Immature natural killer cell (primary cell): ENCODE measurements at regions not wholly inside any gene's neighbourhood (a gene's known extent, or its start where the extent isn't known, plus 50 kb on each side); places are given as distances from the start of the nearest gene placed in this dataset.
"Not testable (repeated sequence)": the region's sequence is repeated elsewhere in the genome, so short reads cannot be mapped to it uniquely, and the experiment has no call there.

ENCODE experiments used
- DNase-seq, 3 donors: peaks; one replicate each; pipeline ENCODE4 v3.0.0; 2022; ENCODE audit warnings: mixed read lengths in 1 of 3
- H3K27ac Mint-ChIP-seq, 6 donors: one replicate each; pipeline ENCODE4 v1.8.0; 2020; ENCODE audit warnings: mixed read lengths in 6 of 6, mild to moderate bottlenecking in 5 of 6, inconsistent platforms in 4 of 6, moderate library complexity in 3 of 6
- H3K27me3 Mint-ChIP-seq, 3 donors: one replicate each; pipeline ENCODE4 v1.8.0; 2020 to 2021; ENCODE audit warnings: low read depth in 3 of 3, mild to moderate bottlenecking in 3 of 3, mixed read lengths in 3 of 3, moderate library complexity in 3 of 3, inconsistent platforms in 1 of 3
- H3K36me3 Mint-ChIP-seq, 3 donors: one replicate each; pipeline ENCODE4 v1.8.0; 2020; ENCODE audit warnings: mixed read lengths in 3 of 3, inconsistent platforms in 2 of 3, mild to moderate bottlenecking in 2 of 3
- H3K4me1 Mint-ChIP-seq, 2 donors: one replicate each; pipeline ENCODE4 v1.8.0; 2020; ENCODE audit warnings: inconsistent platforms in 2 of 2, mild to moderate bottlenecking in 2 of 2, mixed read lengths in 2 of 2, moderate library complexity in 1 of 2
- H3K4me3 Mint-ChIP-seq, 5 donors: one replicate each; pipeline ENCODE4 v1.8.0; 2020; ENCODE audit warnings: mild to moderate bottlenecking in 5 of 5, mixed read lengths in 5 of 5, inconsistent platforms in 3 of 5, moderate library complexity in 3 of 5
- H3K9me3 Mint-ChIP-seq, 6 donors: one replicate each; pipeline ENCODE4 v1.8.0; 2020; ENCODE audit warnings: mild to moderate bottlenecking in 6 of 6, mixed read lengths in 6 of 6, inconsistent platforms in 4 of 6, moderate library complexity in 3 of 6

DNA sequence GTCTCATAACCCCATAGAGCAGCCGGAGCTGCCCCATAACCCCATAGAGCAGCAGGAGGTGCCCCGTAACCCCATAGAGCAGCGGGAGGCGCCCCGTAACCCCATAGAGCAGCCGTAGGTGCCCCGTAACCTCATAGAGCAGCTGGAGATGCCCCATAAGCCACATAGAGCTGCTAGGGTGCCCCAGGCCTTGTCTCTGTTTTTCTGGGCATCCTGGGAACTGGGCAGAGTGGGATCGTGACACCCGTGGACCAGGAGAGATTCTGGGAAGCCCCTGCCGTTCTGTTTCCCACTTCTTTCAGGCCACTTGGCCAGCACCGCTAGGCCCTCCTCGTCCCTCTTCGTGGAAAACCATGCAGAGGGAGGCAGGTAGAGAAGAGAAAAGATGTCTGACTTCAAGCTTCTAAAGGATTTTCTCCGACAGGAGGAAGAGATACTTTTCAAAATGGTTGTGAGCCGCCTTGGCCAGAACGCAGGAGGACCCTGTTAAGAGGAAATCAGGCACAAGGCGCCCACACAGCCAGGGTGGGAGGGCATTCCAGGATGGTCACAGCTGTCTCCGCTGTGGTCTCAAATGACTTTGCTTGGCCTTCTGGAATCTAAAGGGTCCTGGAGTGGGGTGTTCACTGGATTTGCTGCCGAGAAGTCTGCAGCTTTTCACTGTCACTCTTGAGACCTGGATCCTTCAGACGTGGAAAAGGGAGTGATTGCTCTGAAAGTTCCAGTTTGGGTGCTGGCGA is 171.8 kb downstream of the NPIPB11 start:
- H3K4me3 Mint-ChIP-seq, H3K27me3 Mint-ChIP-seq, DNase-seq, H3K4me1 Mint-ChIP-seq, H3K9me3 Mint-ChIP-seq: not testable (repeated sequence)
- Mint-ChIP-seq H3K36me3 (peaks cover 10 to 14% (median 13%) of the 10 kb centered on the region in 3 donors), H3K27ac (peak overlapping the region in 2 of 6 donors; percentile 11 to 26)

- not testable (repeated sequence) for H3K9me3 Mint-ChIP-seq, H3K4me3 Mint-ChIP-seq, DNase-seq, H3K4me1 Mint-ChIP-seq, H3K27me3 Mint-ChIP-seq, H3K36me3 Mint-ChIP-seq
- H3K27ac Mint-ChIP-seq: peak overlapping the region in 2 of 6 donors; percentile 45 to 73
These were observed 172.7 kb downstream of the NPIPB11 start for GRCh38 chr16:29233705-29234404.

- Mint-ChIP-seq H3K27ac (no peak overlapping the region), H3K4me3 (no peak overlapping the region)
These were observed 173.5 kb downstream of the NPIPB11 start for GRCh38 chr16:29232811-29233704.

GRCh38 chr16:29232160-29232705 is 174.3 kb downstream of the NPIPB11 start:
- H3K27ac Mint-ChIP-seq, H3K27me3 Mint-ChIP-seq, H3K4me3 Mint-ChIP-seq, H3K9me3 Mint-ChIP-seq, H3K36me3 Mint-ChIP-seq, DNase-seq: not testable (repeated sequence)
- peaks cover 13 to 15% of the 10 kb centered on the region in 2 donors for H3K4me1 Mint-ChIP-seq

More at GRCh38 chr16:29232811-29233704, 173.5 kb downstream of the NPIPB11 start:
- Mint-ChIP-seq H3K4me1 (peaks cover 6 to 8% of the 10 kb centered on the region in 2 donors), H3K9me3 (no peaks in the 10 kb centered on the region), H3K36me3 (peaks cover 4 to 7% (median 4%) of the 10 kb centered on the region in 3 donors), H3K27me3 (peaks cover 0 to 4% (median 2%) of the 10 kb centered on the region in 3 donors)
- DNase-seq: no peak

DNA sequence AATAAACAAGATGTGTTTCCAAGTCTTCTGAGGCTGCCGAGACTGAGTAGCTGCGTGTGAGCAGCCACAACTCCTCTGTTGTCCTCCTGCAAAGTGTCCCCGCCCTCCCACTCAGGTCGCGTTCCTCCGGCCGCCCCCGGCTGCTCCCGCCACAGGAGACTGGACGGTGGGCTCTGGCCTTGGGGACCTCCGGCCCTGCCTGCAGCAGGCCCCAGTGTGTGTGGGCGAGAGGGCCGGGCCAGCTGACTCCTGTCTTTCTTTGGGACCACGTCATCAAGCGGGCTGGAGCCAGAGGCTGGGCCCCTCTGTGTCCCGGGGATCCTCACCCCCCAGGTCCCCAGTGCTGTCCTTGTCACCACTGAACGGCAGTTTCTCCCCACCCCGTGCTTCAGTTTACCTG is 175.3 kb downstream of the NPIPB11 start:
- peaks cover 4 to 5% (median 4%) of the 10 kb centered on the region in 3 donors for H3K36me3 Mint-ChIP-seq
- no peaks in the 10 kb centered on the region for H3K9me3 Mint-ChIP-seq
- H3K27me3 Mint-ChIP-seq: peaks cover 6 to 14% (median 6%) of the 10 kb centered on the region in 3 donors
- no peak for DNase-seq
- peaks cover 19 to 23% of the 10 kb centered on the region in 2 donors for H3K4me1 Mint-ChIP-seq
- H3K27ac Mint-ChIP-seq: no peak overlapping the region
- H3K4me3 Mint-ChIP-seq: no peak overlapping the region

DNA sequence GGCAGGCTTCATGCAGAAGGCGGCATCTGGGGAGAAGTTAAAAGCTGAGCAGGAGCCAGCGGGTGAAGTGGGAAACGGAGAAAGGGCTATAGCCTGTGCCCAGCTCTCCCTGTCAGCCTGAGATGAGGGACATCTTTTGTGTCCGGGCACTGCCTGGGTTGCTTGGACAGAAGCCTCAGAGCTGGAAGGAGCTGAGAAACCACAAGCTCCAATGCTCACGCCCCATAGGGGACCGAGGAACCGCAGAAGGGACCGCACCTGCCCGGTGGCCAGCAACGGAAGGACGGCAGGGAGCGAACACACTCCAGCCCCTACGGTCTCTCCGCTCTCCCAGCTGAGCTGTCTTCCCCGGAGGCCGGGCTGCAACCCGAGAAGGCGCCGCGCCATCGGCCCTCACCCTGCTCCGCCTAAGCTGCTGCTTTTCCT is 175.8 kb downstream of the NPIPB11 start:
- Mint-ChIP-seq H3K27me3 (peaks cover 6 to 18% (median 6%) of the 10 kb centered on the region in 3 donors), H3K4me3 (no peak overlapping the region), H3K36me3 (peaks cover 3 to 4% (median 4%) of the 10 kb centered on the region in 3 donors), H3K27ac (no peak overlapping the region), H3K9me3 (no peaks in the 10 kb centered on the region), H3K4me1 (peaks cover 21 to 25% of the 10 kb centered on the region in 2 donors)
- DNase-seq: no peak

- Mint-ChIP-seq H3K27ac (peak overlapping the region in 1 of 6 donors; percentile 34), H3K27me3 (peaks cover 6 to 19% (median 6%) of the 10 kb centered on the region in 3 donors), H3K4me1 (peaks cover 21 to 25% of the 10 kb centered on the region in 2 donors)
- DNase-seq, H3K36me3 Mint-ChIP-seq, H3K4me3 Mint-ChIP-seq, H3K9me3 Mint-ChIP-seq: not testable (repeated sequence)
These were observed 176.4 kb downstream of the NPIPB11 start for GRCh38 chr16:29230006-29230668.

- H3K9me3 Mint-ChIP-seq, H3K36me3 Mint-ChIP-seq, H3K4me3 Mint-ChIP-seq, DNase-seq: not testable (repeated sequence)
- Mint-ChIP-seq H3K4me1 (peaks cover 22 to 25% of the 10 kb centered on the region in 2 donors), H3K27ac (peak overlapping the region in 1 of 6 donors; percentile 34), H3K27me3 (peaks cover 6 to 19% (median 6%) of the 10 kb centered on the region in 3 donors)
These were observed 176.9 kb downstream of the NPIPB11 start for GRCh38 chr16:29229616-29230005.

GRCh38 chr16:29228664-29229611 is 177.6 kb downstream of the NPIPB11 start:
- peak overlapping the region in 1 of 5 donors; percentile 44 for H3K4me3 Mint-ChIP-seq
- H3K4me1 Mint-ChIP-seq: peaks cover 25 to 31% of the 10 kb centered on the region in 2 donors
- not testable (repeated sequence) for H3K36me3 Mint-ChIP-seq, DNase-seq, H3K9me3 Mint-ChIP-seq
- H3K27ac Mint-ChIP-seq: peak overlapping the region in 5 of 6 donors; percentile 62 to 95 (median 86)
- peaks cover 6 to 19% (median 6%) of the 10 kb centered on the region in 3 donors for H3K27me3 Mint-ChIP-seq

- Mint-ChIP-seq H3K27me3 (peaks cover 6 to 19% (median 6%) of the 10 kb centered on the region in 3 donors), H3K4me1 (peaks cover 34 to 40% of the 10 kb centered on the region in 2 donors), H3K4me3 (peak overlapping the region in 1 of 5 donors; percentile 44), H3K27ac (peak overlapping the region; percentile 62 to 95 (median 84))
- peak; percentile 46 to 75 (median 59) for DNase-seq
- H3K9me3 Mint-ChIP-seq, H3K36me3 Mint-ChIP-seq: not testable (repeated sequence)
These were observed 178.5 kb downstream of the NPIPB11 start for GRCh38 chr16:29227751-29228663.

DNA sequence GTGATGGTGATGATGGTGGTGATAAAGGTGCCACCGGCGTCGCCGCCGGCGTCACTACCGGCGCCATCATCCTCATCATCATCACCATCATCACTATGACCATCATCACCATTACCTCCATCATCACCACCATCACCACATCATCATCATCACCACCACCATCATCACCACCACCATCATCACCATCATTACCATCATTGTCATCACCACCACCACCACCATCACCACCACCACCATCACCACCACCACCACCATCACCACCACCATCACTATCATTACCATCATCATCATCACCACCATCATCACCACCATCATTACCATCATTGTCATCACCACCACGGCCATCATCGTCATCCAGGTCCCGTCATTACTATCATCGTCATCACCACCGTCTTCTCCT is 179.7 kb downstream of the NPIPB11 start:
- H3K27me3 Mint-ChIP-seq: peaks cover 6 to 19% (median 6%) of the 10 kb centered on the region in 3 donors
- H3K27ac Mint-ChIP-seq: peak overlapping the region; percentile 85 to 95 (median 94)
- peaks cover 0 to 2% (median 0%) of the 10 kb centered on the region in 6 donors for H3K9me3 Mint-ChIP-seq
- peak overlapping the region in 2 of 5 donors; percentile 23 to 60 for H3K4me3 Mint-ChIP-seq
- peaks cover 34 to 42% of the 10 kb centered on the region in 2 donors for H3K4me1 Mint-ChIP-seq
- peaks cover 0 to 3% (median 0%) of the 10 kb centered on the region in 3 donors for H3K36me3 Mint-ChIP-seq
- peak; percentile 27 to 54 (median 43) for DNase-seq
